ENCODE measurements at regions not wholly inside any gene's neighbourhood (a gene's known extent, or its start where the extent isn't known, plus 50 kb on each side); places are given as distances from the start of the nearest gene placed in this dataset.

DNA sequence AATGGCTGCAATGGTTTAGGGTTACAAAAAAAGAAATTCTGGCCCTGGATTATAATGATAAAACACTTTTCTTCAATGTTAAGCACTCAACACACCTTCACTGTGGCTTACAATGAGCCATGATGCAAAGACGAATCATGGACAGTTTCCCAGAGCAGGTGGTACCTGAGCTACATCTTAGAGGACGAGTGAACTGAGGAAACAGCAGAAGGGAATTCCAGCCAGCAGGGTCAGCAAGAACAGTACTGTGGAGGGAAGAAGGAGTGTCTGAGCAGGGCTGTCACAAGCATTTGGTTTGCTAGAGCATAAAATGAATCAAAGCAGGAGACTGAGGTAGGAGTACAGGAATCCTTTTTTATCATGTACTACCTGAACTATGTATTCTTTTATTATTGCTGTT, 332.8 kb upstream of the C11orf87 start:
- TF ChIP-seq, protein P1, sequence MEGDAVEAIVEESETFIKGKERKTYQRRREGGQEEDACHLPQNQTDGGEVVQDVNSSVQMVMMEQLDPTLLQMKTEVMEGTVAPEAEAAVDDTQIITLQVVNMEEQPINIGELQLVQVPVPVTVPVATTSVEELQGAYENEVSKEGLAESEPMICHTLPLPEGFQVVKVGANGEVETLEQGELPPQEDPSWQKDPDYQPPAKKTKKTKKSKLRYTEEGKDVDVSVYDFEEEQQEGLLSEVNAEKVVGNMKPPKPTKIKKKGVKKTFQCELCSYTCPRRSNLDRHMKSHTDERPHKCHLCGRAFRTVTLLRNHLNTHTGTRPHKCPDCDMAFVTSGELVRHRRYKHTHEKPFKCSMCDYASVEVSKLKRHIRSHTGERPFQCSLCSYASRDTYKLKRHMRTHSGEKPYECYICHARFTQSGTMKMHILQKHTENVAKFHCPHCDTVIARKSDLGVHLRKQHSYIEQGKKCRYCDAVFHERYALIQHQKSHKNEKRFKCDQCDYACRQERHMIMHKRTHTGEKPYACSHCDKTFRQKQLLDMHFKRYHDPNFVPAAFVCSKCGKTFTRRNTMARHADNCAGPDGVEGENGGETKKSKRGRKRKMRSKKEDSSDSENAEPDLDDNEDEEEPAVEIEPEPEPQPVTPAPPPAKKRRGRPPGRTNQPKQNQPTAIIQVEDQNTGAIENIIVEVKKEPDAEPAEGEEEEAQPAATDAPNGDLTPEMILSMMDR (IDR thresholded peaks at IDR 0.05): no peak
- no peak for TF ChIP-seq REST (IDR thresholded peaks at IDR 0.05; ENCODE audit: low read depth, low read length)
- TF ChIP-seq FOXJ3 (CRISPR knock-in tag; IDR thresholded peaks at IDR 0.05): no peak
- no peak for TF ChIP-seq POLR2AphosphoS5 (IDR thresholded peaks at IDR 0.05; ENCODE audit: low read depth, low read length)
- TF ChIP-seq ZBTB33 (IDR thresholded peaks at IDR 0.05; ENCODE audit: borderline replicate concordance, low read depth): no peak
- TF ChIP-seq RAD21 (IDR thresholded peaks at IDR 0.05; ENCODE audit: low read length): no peak

Data from SK-N-SH (cell line).